GM19099 (cell line): ENCODE measurements at regions not wholly inside any gene's neighbourhood (a gene's known extent, or its start where the extent isn't known, plus 50 kb on each side); places are given as distances from the start of the nearest gene placed in this dataset.

ENCODE experiments used
- POLR2A ChIP-seq: IDR thresholded peaks from 3 replicates; pipeline ENCODE4 v1.6.1; 2011; ENCODE audit warnings: low read depth; ENCODE audit not compliant: insufficient read length; ENCODE audit errors: extremely low read depth

GRCh38 chr6:14187406-14187805 lies 69.8 kb downstream of the CD83 start:
- TF ChIP-seq POLR2A = no peak

DNA sequence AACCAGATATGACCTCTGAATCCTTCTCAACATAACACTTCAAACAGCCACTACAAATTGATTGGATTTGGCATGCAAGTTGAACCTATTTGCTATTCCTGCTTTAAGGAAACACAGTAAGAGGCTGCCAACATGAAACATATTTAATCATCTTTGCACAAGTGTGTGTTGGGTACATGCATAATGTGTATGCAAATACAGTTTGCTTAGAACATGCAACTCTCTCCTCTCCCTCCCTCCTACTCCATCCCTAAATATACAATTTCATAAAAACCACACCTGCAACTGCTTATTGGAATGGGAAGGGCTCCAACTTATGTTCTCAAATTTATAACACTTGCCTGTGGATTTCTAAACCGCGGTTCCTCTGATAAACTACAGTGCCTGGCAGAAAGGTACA lies 71.5 kb downstream of the CD83 start:
- no peak for TF ChIP-seq POLR2A

DNA sequence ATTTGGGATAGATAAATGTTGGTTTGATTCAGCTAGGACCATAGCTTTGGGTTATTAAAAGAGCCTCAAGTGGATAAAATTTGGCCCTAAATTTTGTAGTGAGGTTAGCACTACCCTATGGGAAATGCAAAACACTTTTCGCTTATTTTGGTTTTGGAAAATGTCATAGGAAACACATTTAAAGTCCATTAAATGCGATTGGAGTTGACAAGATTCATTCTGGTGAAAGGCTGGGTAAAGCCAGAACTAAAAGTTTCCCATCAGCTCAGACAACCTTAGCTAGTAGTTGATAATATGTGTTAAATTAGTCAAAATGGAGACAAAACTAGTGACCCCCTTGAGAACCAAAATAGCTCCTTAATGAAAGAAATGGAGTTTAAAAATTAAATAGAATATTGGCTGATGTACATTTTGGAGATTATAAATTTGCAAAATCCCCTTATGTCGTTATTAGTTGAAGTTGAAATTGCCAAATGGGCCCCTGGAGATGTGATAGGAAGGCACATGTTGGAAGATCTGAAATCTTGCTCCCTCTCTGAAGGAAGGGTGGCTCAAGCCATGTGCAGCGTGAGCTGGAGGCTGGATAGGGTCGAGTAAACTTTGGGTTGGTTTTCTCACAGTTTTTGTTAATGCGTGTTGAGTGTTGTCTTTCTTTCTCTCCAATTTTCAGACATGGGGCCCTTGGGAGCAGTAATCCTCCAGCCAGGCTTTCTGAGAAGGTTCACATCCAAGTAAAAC lies 72.8 kb downstream of the CD83 start:
- TF ChIP-seq POLR2A = no peak

DNA sequence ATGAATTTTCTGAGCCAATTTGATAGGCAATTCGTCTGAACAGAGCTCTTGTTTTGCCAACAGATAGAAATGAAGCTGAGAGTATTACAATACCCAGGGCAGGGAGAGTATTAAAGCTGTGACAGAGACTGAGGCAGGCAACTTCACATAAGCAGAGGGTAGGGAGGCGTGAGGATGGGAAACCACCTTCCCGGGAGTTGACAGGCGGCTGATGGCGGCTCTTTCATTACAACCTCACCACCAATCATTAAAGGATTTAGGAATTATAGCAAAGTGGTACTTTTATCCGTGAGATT lies 73.3 kb downstream of the CD83 start:
- TF ChIP-seq POLR2A = no peak

GRCh38 chr6:14191761-14192160 lies 74.2 kb downstream of the CD83 start:
- TF ChIP-seq POLR2A = no peak

- no peak for TF ChIP-seq POLR2A
These were observed 74.7 kb downstream of the CD83 start for GRCh38 chr6:14192216-14192788.

DNA sequence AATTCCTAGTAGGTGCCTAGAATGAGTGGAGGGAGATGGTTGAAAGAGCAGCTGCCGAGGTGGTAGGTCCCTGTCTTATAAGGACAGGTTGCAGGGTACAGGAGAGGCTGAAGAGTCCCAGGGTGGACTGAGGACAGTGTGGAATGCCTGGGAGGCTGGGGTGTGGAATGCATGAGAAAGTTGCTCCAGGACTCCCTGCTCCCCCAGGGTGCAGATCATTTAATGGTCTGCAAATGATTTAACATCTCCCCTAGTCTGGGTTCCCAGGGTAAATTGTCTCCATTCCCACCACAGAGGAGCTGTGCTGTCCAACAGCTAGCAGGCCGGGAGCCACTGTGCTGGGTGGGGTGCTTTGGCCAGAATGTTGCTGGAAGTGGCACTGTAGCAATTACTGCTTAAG lies 76.0 kb downstream of the CD83 start:
- no peak for TF ChIP-seq POLR2A

- no peak for TF ChIP-seq POLR2A
These were observed 76.9 kb downstream of the CD83 start for GRCh38 chr6:14194483-14194882.

DNA sequence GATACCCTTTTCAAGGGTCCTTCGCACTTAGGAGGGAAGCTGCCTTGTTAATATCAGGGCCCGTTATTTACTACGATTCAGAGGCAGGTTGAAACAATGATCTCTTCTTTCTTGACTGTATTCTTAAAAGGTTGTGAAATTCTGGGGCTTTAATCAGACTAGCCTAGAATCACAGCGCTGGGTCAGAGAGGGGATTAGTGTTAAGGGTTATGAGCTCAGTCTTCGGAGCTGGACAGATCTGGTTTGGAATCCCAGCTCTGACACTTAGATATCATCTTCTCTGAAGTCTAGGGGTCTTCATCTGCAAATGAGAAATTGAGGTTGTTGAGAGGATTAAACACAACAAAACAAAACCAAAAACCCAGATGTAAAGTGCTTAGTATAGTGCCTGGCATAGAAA lies 77.4 kb downstream of the CD83 start:
- no peak for TF ChIP-seq POLR2A

- no peak for TF ChIP-seq POLR2A
These were observed 78.5 kb downstream of the CD83 start for GRCh38 chr6:14196026-14196425.

- TF ChIP-seq POLR2A = no peak
These were observed 79.5 kb downstream of the CD83 start for GRCh38 chr6:14197118-14197517.

- TF ChIP-seq POLR2A = no peak
These were observed 82.5 kb downstream of the CD83 start for GRCh38 chr6:14200047-14200446.

- no peak for TF ChIP-seq POLR2A
These were observed 85.4 kb downstream of the CD83 start for GRCh38 chr6:14202947-14203346.

- TF ChIP-seq POLR2A = no peak
These were observed 88.8 kb downstream of the CD83 start for GRCh38 chr6:14206391-14206790.

DNA sequence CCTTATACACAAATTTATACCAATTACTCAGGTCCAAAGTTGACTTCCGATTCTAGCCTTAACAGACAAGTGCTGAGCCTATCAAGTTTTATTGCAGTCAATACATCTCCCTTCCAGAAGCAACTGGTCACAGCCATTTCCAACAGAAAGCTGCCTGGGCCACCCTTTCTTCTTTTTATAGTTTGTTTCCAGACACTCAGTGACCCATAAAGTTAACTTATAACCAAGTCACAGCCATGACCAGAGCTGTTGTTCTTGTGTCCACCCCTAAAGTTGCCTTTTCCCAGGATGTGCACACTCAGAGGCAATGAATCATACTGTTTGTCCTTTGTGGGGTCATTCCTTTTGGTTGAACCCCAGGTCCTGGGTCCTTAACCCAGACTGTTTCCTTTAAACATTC lies 89.9 kb downstream of the CD83 start:
- no peak for TF ChIP-seq POLR2A

GRCh38 chr6:14209000-14209399 lies 91.4 kb downstream of the CD83 start:
- no peak for TF ChIP-seq POLR2A

GRCh38 chr6:14210077-14210476 lies 92.5 kb downstream of the CD83 start:
- no peak for TF ChIP-seq POLR2A

DNA sequence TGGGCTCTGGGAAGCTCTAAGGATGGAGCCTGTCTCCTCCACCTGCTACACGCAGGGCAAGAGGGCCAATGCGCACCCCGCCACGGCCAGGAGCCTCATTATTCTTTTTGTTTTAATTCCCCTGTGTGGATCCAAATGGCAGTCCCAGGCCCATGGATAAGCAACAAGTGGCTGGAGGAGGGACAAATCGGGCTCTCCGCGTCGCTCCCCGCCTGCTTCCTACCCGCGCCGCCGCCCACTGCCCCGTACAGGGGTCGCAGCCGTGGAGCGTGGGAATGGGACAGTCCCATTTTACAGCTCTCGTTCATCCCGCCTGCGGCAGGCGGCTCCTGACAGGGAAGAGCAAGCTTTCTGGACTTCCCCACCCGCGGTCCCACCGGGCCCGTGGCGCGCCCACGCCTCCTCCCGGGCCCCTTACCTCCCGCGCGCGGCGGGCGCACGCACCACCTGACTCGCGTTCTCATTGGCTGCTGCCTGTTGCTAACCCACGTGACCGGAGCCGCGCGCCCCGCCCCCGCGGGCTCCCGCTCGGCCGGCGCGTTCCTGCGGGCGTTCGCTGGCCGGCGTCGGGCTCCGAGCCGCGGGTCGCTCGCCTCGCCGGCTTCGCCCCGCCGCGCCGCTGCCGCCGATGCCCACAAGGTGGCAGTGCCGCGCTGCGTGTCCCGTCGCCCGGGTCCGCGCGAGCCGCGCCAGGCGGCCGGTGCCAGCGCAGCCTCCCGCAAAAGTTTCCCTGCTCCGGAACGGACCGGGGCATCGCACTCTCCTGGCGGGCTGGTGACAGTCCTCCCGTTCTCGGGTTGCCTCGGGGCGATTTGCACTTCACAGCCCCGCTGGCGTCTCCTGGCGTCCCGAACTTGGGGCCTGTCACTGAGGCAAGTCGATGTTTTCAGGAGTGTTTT lies 93.3 kb downstream of the CD83 start:
- peak; percentile 53 for TF ChIP-seq POLR2A
